A673 (cell line): ENCODE measurements at regions not wholly inside any gene's neighbourhood (a gene's known extent, or its start where the extent isn't known, plus 50 kb on each side); places are given as distances from the start of the nearest gene placed in this dataset.

Source experiments
- CTCF ChIP-seq: fragments of 300-800, 200-600 bp; sonication (generic); conservative IDR thresholded peaks from 2 replicates; pipeline ENCODE4 v1.5.1; 2017; ENCODE audit warnings: low read depth, mild to moderate bottlenecking, antibody characterized with exemption, low read length, moderate library complexity, mixed read lengths
- EZH2 ChIP-seq: fragments of 200-600 bp; sonication (generic); IDR thresholded peaks from 2 replicates; pipeline ENCODE4 v1.6.1; 2017; ENCODE audit warnings: borderline replicate concordance, low read depth, mild to moderate bottlenecking, mixed read lengths, antibody characterized with exemption, low read length; ENCODE audit not compliant: poor library complexity, severe bottlenecking

GRCh38 chr4:14247767-14248166 lies 620.2 kb upstream of the BOD1L1 start:
- TF ChIP-seq CTCF: no peak
- no peak for TF ChIP-seq EZH2
